NCI-H2029 (cell line): ENCODE measurements at regions not wholly inside any gene's neighbourhood (a gene's known extent, or its start where the extent isn't known, plus 50 kb on each side); places are given as distances from the start of the nearest gene placed in this dataset.

Source experiments
- DNase-seq: peaks from one replicate; lab custom pipeline; 2025; lab: John Stamatoyannopoulos, UW

GRCh38 chrX:20620306-20620705, 353.6 kb upstream of the RPS6KA3 start:
- DNase-seq = no peak

- DNase-seq = no peak
These were observed 343.3 kb upstream of the RPS6KA3 start for GRCh38 chrX:20609916-20610415.

- DNase-seq = no peak
These were observed 340.1 kb upstream of the RPS6KA3 start for GRCh38 chrX:20606831-20607230.

DNA sequence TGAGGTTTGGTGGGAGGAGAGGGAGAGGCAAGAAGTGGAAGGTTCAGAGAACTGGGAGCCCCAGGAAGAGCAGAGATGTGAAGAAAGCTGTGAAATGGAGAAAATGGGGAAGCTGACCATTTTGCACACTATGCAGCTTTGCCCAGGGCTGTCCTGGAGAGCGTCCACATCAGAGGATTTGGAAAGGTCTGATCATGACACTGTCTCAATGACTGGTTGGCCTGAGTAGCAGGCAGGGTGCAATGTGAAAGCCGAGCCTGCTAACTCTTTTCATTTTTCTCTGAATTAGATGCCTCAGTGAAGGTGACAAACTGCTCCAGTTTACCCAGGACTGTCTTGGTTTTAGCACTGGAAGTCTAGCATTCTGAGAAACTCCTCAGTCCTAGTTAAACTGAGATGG, 330.1 kb upstream of the RPS6KA3 start:
- DNase-seq = no peak

- DNase-seq = no peak
These were observed 329.3 kb upstream of the RPS6KA3 start for GRCh38 chrX:20595928-20596575.

GRCh38 chrX:20594985-20595384, 328.3 kb upstream of the RPS6KA3 start:
- no peak for DNase-seq

DNA sequence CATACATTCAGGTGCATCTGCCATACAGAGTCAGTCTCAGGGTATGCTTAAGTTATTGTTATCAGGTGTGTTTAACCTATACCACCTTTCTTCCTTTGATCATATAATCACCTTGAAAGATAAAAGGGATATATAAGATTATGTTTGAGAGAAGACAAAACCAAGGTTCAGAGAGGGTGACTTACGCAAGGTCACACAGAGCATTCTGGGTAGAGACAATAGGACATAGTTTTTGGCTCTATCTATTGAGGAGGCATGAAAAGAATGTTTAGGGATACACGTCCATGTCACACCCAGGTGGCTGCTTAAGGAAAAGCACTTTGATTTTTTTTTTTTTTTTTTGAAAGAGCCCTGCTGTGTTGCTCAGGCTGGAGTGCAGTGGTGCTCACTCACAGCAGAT, 327.1 kb upstream of the RPS6KA3 start:
- DNase-seq = no peak

DNA sequence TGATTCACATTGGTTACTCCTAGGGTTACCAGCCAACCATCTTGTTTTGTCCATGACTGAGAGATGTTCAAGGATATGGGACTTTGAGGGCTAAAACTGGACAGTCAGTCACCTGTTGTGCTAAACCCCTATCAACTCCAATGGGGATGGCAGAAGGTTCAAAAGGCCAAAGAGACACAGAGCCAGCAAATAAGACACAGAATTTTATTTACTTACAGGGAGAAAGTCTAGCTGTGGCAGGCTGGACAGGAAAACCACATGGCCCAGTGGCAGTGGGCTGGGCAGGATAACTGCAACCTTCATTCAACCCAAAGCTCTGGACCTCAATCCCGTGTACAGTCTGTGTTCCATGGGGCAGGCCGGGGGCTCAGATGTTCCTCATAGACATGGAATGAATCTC, 326.7 kb upstream of the RPS6KA3 start:
- DNase-seq = no peak

GRCh38 chrX:20591246-20591645, 324.5 kb upstream of the RPS6KA3 start:
- DNase-seq = no peak

- DNase-seq = no peak
These were observed 319.1 kb upstream of the RPS6KA3 start for GRCh38 chrX:20585782-20586181.

GRCh38 chrX:20571611-20572010, 304.9 kb upstream of the RPS6KA3 start:
- DNase-seq = no peak

- no peak for DNase-seq
These were observed 300.4 kb upstream of the RPS6KA3 start for GRCh38 chrX:20567108-20567507.

DNA sequence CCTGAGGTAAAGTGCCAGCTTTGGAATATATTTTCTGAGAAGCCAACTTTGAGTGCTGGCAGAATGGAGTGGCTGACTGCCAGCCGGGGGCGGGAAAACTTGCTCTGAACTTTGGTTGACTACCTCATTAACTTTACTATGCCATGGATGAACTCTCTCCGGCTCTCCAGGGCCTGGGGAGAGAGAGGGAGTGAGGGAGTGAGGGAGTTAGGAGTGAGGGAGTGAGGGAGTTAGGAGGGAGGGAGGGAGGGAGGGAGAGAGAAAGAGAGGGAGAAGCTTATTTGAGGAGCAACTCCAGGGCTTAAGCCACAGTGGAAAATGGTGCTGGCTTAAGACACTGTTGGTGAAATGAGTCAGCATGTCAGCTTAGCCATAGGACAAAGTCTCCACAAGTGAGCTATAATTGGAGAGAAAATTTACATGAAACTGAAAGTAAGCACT, 280.9 kb upstream of the RPS6KA3 start:
- no peak for DNase-seq

GRCh38 chrX:20545538-20545937, 278.8 kb upstream of the RPS6KA3 start:
- no peak for DNase-seq

GRCh38 chrX:20542072-20542471, 275.4 kb upstream of the RPS6KA3 start:
- no peak for DNase-seq

GRCh38 chrX:20538974-20539373, 272.3 kb upstream of the RPS6KA3 start:
- no peak for DNase-seq

- DNase-seq = no peak
These were observed 265.0 kb upstream of the RPS6KA3 start for GRCh38 chrX:20531667-20532066.

GRCh38 chrX:20530406-20530921, 263.8 kb upstream of the RPS6KA3 start:
- DNase-seq = peak; percentile 9

- DNase-seq = no peak
These were observed 263.0 kb upstream of the RPS6KA3 start for GRCh38 chrX:20529711-20530110.

DNA sequence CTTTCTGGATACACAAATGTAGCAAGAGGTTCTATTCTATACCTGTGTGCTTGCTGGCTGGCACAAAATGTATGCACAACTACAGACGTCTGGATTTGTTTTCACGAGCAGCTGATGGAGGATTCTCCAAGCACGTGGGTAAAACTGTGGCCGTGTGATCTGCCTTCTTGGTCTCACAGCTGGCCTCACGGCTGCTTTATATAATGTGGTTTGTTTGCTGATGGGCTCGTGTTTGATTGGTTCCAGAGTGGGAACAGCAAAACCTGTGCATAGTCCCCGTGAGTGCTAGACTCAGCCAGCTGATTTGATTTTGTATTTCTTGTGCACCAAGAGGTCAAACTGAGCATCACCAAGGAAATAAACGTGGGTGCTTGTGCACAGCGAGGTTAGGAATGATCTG, 262.6 kb upstream of the RPS6KA3 start:
- no peak for DNase-seq

DNA sequence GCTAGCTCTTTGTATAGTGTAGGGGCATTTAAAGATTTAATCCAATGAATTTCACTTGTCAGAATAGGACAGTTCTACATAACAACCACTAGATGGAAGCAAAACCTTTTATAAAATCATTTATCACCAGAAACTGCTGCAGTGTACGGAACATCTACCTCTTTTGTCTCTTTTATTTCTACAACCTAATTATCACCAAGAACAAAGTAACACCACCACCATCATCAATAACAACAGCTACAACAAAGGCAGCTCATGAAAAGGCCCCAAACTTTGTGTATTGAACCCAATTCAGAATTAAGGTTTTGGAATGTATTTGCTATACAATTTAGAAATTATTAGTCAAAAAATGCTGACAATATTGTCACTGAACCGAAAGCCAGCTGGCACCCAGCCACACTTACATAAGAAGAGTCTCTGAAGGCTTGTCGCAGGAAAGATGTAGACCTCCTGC, 260.9 kb upstream of the RPS6KA3 start:
- DNase-seq = peak; percentile 48

DNA sequence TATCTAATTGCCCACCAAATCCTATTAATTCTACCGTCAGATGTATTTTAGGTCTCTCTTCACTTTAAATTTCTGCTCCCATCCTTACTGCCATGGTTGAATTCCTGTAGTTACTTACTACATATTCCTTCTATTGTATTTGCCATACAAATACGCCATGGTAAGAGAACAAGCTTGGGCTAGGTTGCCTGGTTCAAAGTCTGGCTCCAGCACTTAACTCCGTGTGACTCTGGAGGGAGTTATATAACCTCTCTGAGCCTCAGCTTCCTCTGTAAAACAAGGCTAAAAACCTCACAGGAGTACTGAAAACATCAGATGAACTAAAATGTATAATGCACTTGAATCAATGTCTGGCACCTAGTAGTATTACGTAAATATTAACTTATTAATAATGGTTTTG, 260.3 kb upstream of the RPS6KA3 start:
- no peak for DNase-seq

GRCh38 chrX:20523626-20524312, 257.1 kb upstream of the RPS6KA3 start:
- no peak for DNase-seq
